ENCODE measurements at regions not wholly inside any gene's neighbourhood (a gene's known extent, or its start where the extent isn't known, plus 50 kb on each side); places are given as distances from the start of the nearest gene placed in this dataset.

GRCh38 chr4:41852229-41852628 lies 83.0 kb upstream of the TMEM33 start:
- ChIA-PET CTCF (no interaction called here), POLR2A (no interaction called here)
- TF ChIP-seq NFRKB (IDR thresholded peaks at IDR 0.05) (no peak), ELF4 (IDR thresholded peaks at IDR 0.05) (no peak), ZNF384 (IDR thresholded peaks at IDR 0.05) (no peak), L3MBTL2 (conservative IDR thresholded peaks at IDR 0.05) (no peak), BHLHE40 (IDR thresholded peaks at IDR 0.05; ENCODE audit: borderline replicate concordance) (no peak), ARNT (IDR thresholded peaks at IDR 0.05) (no peak), SUZ12 (IDR thresholded peaks at IDR 0.05) (no peak), CTBP1 (IDR thresholded peaks at IDR 0.05; ENCODE audit: borderline replicate concordance) (no peak), PKNOX1 (IDR thresholded peaks at IDR 0.05) (no peak), TARDBP (IDR thresholded peaks at IDR 0.05) (no peak)
- no peak for DNase-seq (ENCODE audit: extremely low spot score)

- ChIA-PET POLR2A (no interaction called here), CTCF (no interaction called here)
- no peak for TF ChIP-seq ELF4 (IDR thresholded peaks at IDR 0.05)
- TF ChIP-seq FOXK2 (IDR thresholded peaks at IDR 0.05): no peak
- no peak for TF ChIP-seq CTBP1 (IDR thresholded peaks at IDR 0.05; ENCODE audit: borderline replicate concordance)
- TF ChIP-seq PKNOX1 (IDR thresholded peaks at IDR 0.05): no peak
- TF ChIP-seq TARDBP (IDR thresholded peaks at IDR 0.05): no peak
- TF ChIP-seq LEF1 (IDR thresholded peaks at IDR 0.05; ENCODE audit: borderline replicate concordance): no peak
- no peak for TF ChIP-seq SUZ12 (IDR thresholded peaks at IDR 0.05)
- no peak for TF ChIP-seq L3MBTL2 (conservative IDR thresholded peaks at IDR 0.05)
- TF ChIP-seq ARNT (IDR thresholded peaks at IDR 0.05): no peak
- TF ChIP-seq SP1 (IDR thresholded peaks at IDR 0.05): no peak
- no peak for DNase-seq (ENCODE audit: extremely low spot score)
These were observed 83.6 kb upstream of the TMEM33 start for GRCh38 chr4:41851621-41852020.

GRCh38 chr4:41844327-41844726 lies 90.9 kb upstream of the TMEM33 start:
- ChIA-PET POLR2A (no interaction called here), CTCF (no interaction called here)
- TF ChIP-seq ARNT (IDR thresholded peaks at IDR 0.05): no peak
- TF ChIP-seq HDGF (IDR thresholded peaks at IDR 0.05; ENCODE audit: borderline replicate concordance): no peak
- no peak for TF ChIP-seq TARDBP (IDR thresholded peaks at IDR 0.05)
- TF ChIP-seq FOXM1 (IDR thresholded peaks at IDR 0.05; ENCODE audit: borderline replicate concordance): no peak
- TF ChIP-seq LEF1 (IDR thresholded peaks at IDR 0.05; ENCODE audit: borderline replicate concordance): no peak
- no peak for TF ChIP-seq ZNF384 (IDR thresholded peaks at IDR 0.05)
- TF ChIP-seq L3MBTL2 (conservative IDR thresholded peaks at IDR 0.05): no peak
- TF ChIP-seq PKNOX1 (IDR thresholded peaks at IDR 0.05): no peak
- TF ChIP-seq CTBP1 (IDR thresholded peaks at IDR 0.05; ENCODE audit: borderline replicate concordance): no peak
- TF ChIP-seq SP1 (IDR thresholded peaks at IDR 0.05): no peak
- no peak for TF ChIP-seq SUZ12 (IDR thresholded peaks at IDR 0.05)
- no peak for TF ChIP-seq ELF4 (IDR thresholded peaks at IDR 0.05)
- TF ChIP-seq BHLHE40 (IDR thresholded peaks at IDR 0.05; ENCODE audit: borderline replicate concordance): no peak
- TF ChIP-seq FOXA1 (IDR thresholded peaks at IDR 0.05): no peak
- no peak for TF ChIP-seq FOXK2 (IDR thresholded peaks at IDR 0.05)
- TF ChIP-seq NFRKB (IDR thresholded peaks at IDR 0.05): no peak
- no peak for DNase-seq (ENCODE audit: extremely low spot score)

GRCh38 chr4:41839916-41840854 lies 91.7 kb upstream of the PHOX2B start:
- DNase-seq (ENCODE audit: extremely low spot score): no peak
- ChIA-PET POLR2A (no interaction called here), CTCF (no interaction called here)
- no peak for TF ChIP-seq NFRKB (IDR thresholded peaks at IDR 0.05)
- no peak for TF ChIP-seq TARDBP (IDR thresholded peaks at IDR 0.05)
- no peak for TF ChIP-seq ZNF384 (IDR thresholded peaks at IDR 0.05)
- no peak for TF ChIP-seq HDGF (IDR thresholded peaks at IDR 0.05; ENCODE audit: borderline replicate concordance)
- TF ChIP-seq FOXA1 (IDR thresholded peaks at IDR 0.05): no peak
- no peak for TF ChIP-seq CTBP1 (IDR thresholded peaks at IDR 0.05; ENCODE audit: borderline replicate concordance)

GRCh38 chr4:41838590-41838989 lies 90.1 kb upstream of the PHOX2B start:
- no peak for TF ChIP-seq NFRKB (IDR thresholded peaks at IDR 0.05)
- no peak for DNase-seq (ENCODE audit: extremely low spot score)
- ChIA-PET CTCF (no interaction called here), POLR2A (no interaction called here)

GRCh38 chr4:41835321-41835995 lies 86.9 kb upstream of the PHOX2B start:
- CTCF ChIA-PET: no interaction called here
- no peak for DNase-seq (ENCODE audit: extremely low spot score)

More at GRCh38 chr4:41835321-41835995, 86.9 kb upstream of the PHOX2B start:
- TF ChIP-seq NFRKB (IDR thresholded peaks at IDR 0.05): no peak
- TF ChIP-seq ZNF384 (IDR thresholded peaks at IDR 0.05): no peak
- no peak for TF ChIP-seq ARNT (IDR thresholded peaks at IDR 0.05)
- no peak for TF ChIP-seq FOXM1 (IDR thresholded peaks at IDR 0.05; ENCODE audit: borderline replicate concordance)
- no peak for TF ChIP-seq TARDBP (IDR thresholded peaks at IDR 0.05)
- no peak for TF ChIP-seq LEF1 (IDR thresholded peaks at IDR 0.05; ENCODE audit: borderline replicate concordance)
- TF ChIP-seq SP1 (IDR thresholded peaks at IDR 0.05): no peak
- TF ChIP-seq PKNOX1 (IDR thresholded peaks at IDR 0.05): no peak
- TF ChIP-seq CTBP1 (IDR thresholded peaks at IDR 0.05; ENCODE audit: borderline replicate concordance): no peak
- no peak for TF ChIP-seq HDGF (IDR thresholded peaks at IDR 0.05; ENCODE audit: borderline replicate concordance)
- TF ChIP-seq BHLHE40 (IDR thresholded peaks at IDR 0.05; ENCODE audit: borderline replicate concordance): no peak
- no peak for TF ChIP-seq FOXK2 (IDR thresholded peaks at IDR 0.05)
- TF ChIP-seq FOXA1 (IDR thresholded peaks at IDR 0.05): no peak
- TF ChIP-seq ELF4 (IDR thresholded peaks at IDR 0.05): no peak
- TF ChIP-seq L3MBTL2 (conservative IDR thresholded peaks at IDR 0.05): no peak
- TF ChIP-seq SUZ12 (IDR thresholded peaks at IDR 0.05): no peak
- POLR2A ChIA-PET: no interaction called here
